A549 (cell line): ENCODE measurements at regions not wholly inside any gene's neighbourhood (a gene's known extent, or its start where the extent isn't known, plus 50 kb on each side); places are given as distances from the start of the nearest gene placed in this dataset.

Experiments
- POLR2A ChIP-seq: IDR thresholded peaks from 2 replicates; pipeline ENCODE4 v1.6.1; 2012; ENCODE audit warnings: mild to moderate bottlenecking, low read length
- TF ChIP-seq, protein P1 (sequence below): fragments of >200 bp; sonication (Bioruptor Twin); formaldehyde crosslinking; IDR thresholded peaks from 3 replicates; pipeline ENCODE4 v1.5.1; 2016

DNA sequence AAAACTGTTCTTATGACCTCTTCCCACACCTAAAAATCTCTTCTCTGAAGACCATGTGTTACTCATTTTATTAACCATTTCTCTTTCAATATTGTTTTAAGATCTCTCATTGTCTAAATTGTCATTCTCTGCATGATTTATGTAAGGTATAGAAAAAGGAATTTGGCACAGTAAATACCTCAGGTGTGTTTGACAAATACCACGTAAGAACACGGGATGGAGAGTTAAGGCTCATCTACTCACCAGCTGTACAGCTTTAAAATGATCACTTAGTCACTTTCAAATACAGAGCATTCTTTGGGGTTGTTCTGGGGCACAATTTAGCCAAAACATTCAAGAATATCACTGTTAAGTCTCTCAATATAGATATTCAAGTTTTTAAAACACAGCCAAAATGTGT is 627.1 kb downstream of the MCTP2 start:
- TF ChIP-seq, protein P1, sequence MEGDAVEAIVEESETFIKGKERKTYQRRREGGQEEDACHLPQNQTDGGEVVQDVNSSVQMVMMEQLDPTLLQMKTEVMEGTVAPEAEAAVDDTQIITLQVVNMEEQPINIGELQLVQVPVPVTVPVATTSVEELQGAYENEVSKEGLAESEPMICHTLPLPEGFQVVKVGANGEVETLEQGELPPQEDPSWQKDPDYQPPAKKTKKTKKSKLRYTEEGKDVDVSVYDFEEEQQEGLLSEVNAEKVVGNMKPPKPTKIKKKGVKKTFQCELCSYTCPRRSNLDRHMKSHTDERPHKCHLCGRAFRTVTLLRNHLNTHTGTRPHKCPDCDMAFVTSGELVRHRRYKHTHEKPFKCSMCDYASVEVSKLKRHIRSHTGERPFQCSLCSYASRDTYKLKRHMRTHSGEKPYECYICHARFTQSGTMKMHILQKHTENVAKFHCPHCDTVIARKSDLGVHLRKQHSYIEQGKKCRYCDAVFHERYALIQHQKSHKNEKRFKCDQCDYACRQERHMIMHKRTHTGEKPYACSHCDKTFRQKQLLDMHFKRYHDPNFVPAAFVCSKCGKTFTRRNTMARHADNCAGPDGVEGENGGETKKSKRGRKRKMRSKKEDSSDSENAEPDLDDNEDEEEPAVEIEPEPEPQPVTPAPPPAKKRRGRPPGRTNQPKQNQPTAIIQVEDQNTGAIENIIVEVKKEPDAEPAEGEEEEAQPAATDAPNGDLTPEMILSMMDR: no peak
- TF ChIP-seq POLR2A: no peak
